DOHH2 (cell line): ENCODE measurements at regions not wholly inside any gene's neighbourhood (a gene's known extent, or its start where the extent isn't known, plus 50 kb on each side); places are given as distances from the start of the nearest gene placed in this dataset.

ENCODE experiments used
- H3F3A ChIP-seq: fragments of 200-600 bp; sonication (generic), shearing (Covaris generic); 2 replicates; pipeline ENCODE4 v1.6.0; 2016; ENCODE audit warnings: antibody characterized with exemption, mild to moderate bottlenecking; ENCODE audit not compliant: control insufficient read depth, insufficient read depth
- H3K27ac ChIP-seq: fragments of 200-600 bp; sonication (generic); 2 replicates; pipeline ENCODE4 v1.5.1; 2014; ENCODE audit warnings: low read depth, mild to moderate bottlenecking, low read length, moderate library complexity
- H3K27me3 ChIP-seq: fragments of 200-600 bp; sonication (generic); 2 replicates; pipeline ENCODE4 v1.6.1; 2014; ENCODE audit warnings: mild to moderate bottlenecking, low read length, mixed read lengths; ENCODE audit not compliant: control insufficient read depth
- H3K36me3 ChIP-seq: fragments of 200-600 bp; sonication (generic); 2 replicates; pipeline ENCODE4 v1.6.1; 2014; ENCODE audit warnings: mild to moderate bottlenecking, low read length, moderate library complexity, mixed read lengths; ENCODE audit not compliant: control insufficient read depth
- H3K4me1 ChIP-seq: fragments of 200-600 bp; sonication (generic); 2 replicates; pipeline ENCODE4 v1.6.1; 2014; ENCODE audit warnings: mild to moderate bottlenecking, low read length, mixed read lengths; ENCODE audit not compliant: control insufficient read depth
- H3K4me2 ChIP-seq: fragments of 200-600 bp; sonication (generic); 2 replicates; pipeline ENCODE4 v1.6.0; 2014; ENCODE audit warnings: mild to moderate bottlenecking, low read length, moderate library complexity
- H3K4me3 ChIP-seq: fragments of 200-600 bp; sonication (generic); 2 replicates; pipeline ENCODE4 v1.5.1; 2014; ENCODE audit warnings: mild to moderate bottlenecking, low read length, mixed read lengths
- H3K79me2 ChIP-seq: fragments of 200-600 bp; sonication (generic); 2 replicates; pipeline ENCODE4 v1.6.1; 2014; ENCODE audit warnings: mild to moderate bottlenecking, low read length, mixed read lengths; ENCODE audit not compliant: control insufficient read depth
- H3K9me2 ChIP-seq: fragments of 200-600 bp; sonication (generic); replicated peaks from 2 replicates; pipeline ENCODE4 v1.6.1; 2014; ENCODE audit warnings: mild to moderate bottlenecking, low read length, mixed read lengths; ENCODE audit not compliant: control insufficient read depth
- H3K9me3 ChIP-seq: fragments of 200-600 bp; sonication (generic); 2 replicates; pipeline ENCODE4 v1.6.1; 2014; ENCODE audit warnings: antibody characterized with exemption, low read length, mixed read lengths; ENCODE audit not compliant: control insufficient read depth, insufficient read depth
- H4K20me1 ChIP-seq: fragments of 200-600 bp; sonication (generic); 2 replicates; pipeline ENCODE4 v1.6.0; 2014; ENCODE audit warnings: low read depth, mild to moderate bottlenecking, antibody characterized with exemption, low read length, moderate library complexity; ENCODE audit not compliant: control insufficient read depth, insufficient read depth
- CTCF ChIP-seq: fragments of 200-600 bp; sonication (generic); IDR thresholded peaks from one replicate; pipeline ENCODE4 v1.5.1; 2014; ENCODE audit warnings: antibody characterized with exemption, mild to moderate bottlenecking, low read depth, low read length; ENCODE audit not compliant: poor library complexity, severe bottlenecking
- EZH2phosphoT487 ChIP-seq: fragments of 200-600 bp; sonication (generic); IDR thresholded peaks from 2 replicates; pipeline ENCODE4 v1.6.1; 2017; ENCODE audit warnings: borderline replicate concordance, mild to moderate bottlenecking, antibody characterized with exemption, low read length, moderate library complexity, mixed read lengths

GRCh38 chr6:12525276-12525675 is 191.3 kb upstream of the PHACTR1 start:
- no peak overlapping the region for H3K4me2 ChIP-seq
- no peak overlapping the region for H3K4me3 ChIP-seq
- no peaks in the 10 kb centered on the region for H3K9me3 ChIP-seq
- no peaks in the 10 kb centered on the region for H3K27me3 ChIP-seq
- TF ChIP-seq EZH2phosphoT487 (no peak), CTCF (no peak)
- H3F3A ChIP-seq: no peaks in the 10 kb centered on the region
- H4K20me1 ChIP-seq: no peaks in the 10 kb centered on the region
- no peaks in the 10 kb centered on the region for H3K36me3 ChIP-seq
- H3K79me2 ChIP-seq: no peaks in the 10 kb centered on the region
- no peaks in the 10 kb centered on the region for H3K4me1 ChIP-seq
- no peaks in the 10 kb centered on the region for H3K9me2 ChIP-seq
- H3K27ac ChIP-seq: no peak overlapping the region

GRCh38 chr6:12527339-12527738 is 189.2 kb upstream of the PHACTR1 start:
- no peak overlapping the region for H3K4me3 ChIP-seq
- TF ChIP-seq EZH2phosphoT487: no peak
- no peak for TF ChIP-seq CTCF
- no peaks in the 10 kb centered on the region for H3K9me3 ChIP-seq

GRCh38 chr6:12528136-12528535 is 188.4 kb upstream of the PHACTR1 start:
- no peak overlapping the region for H3K4me3 ChIP-seq
- H3K36me3 ChIP-seq: no peaks in the 10 kb centered on the region
- H3K27ac ChIP-seq: no peak overlapping the region
- no peaks in the 10 kb centered on the region for H4K20me1 ChIP-seq
- no peaks in the 10 kb centered on the region for H3K9me3 ChIP-seq
- no peaks in the 10 kb centered on the region for H3F3A ChIP-seq
- H3K27me3 ChIP-seq: no peaks in the 10 kb centered on the region
- no peaks in the 10 kb centered on the region for H3K4me1 ChIP-seq
- no peak for TF ChIP-seq CTCF
- no peaks in the 10 kb centered on the region for H3K9me2 ChIP-seq
- H3K79me2 ChIP-seq: no peaks in the 10 kb centered on the region
- no peak overlapping the region for H3K4me2 ChIP-seq

More at GRCh38 chr6:12527339-12527738, 189.2 kb upstream of the PHACTR1 start:
- no peaks in the 10 kb centered on the region for H3K36me3 ChIP-seq
- no peaks in the 10 kb centered on the region for H4K20me1 ChIP-seq
- H3K4me1 ChIP-seq: no peaks in the 10 kb centered on the region
- no peaks in the 10 kb centered on the region for H3K27me3 ChIP-seq
- no peak overlapping the region for H3K4me2 ChIP-seq
- H3K27ac ChIP-seq: no peak overlapping the region
- H3F3A ChIP-seq: no peaks in the 10 kb centered on the region
- no peaks in the 10 kb centered on the region for H3K9me2 ChIP-seq
- no peaks in the 10 kb centered on the region for H3K79me2 ChIP-seq
